Fibroblast of pulmonary artery (primary cell): ENCODE measurements at regions not wholly inside any gene's neighbourhood (a gene's known extent, or its start where the extent isn't known, plus 50 kb on each side); places are given as distances from the start of the nearest gene placed in this dataset.

Source experiments
- DNase-seq: peaks from one replicate; pipeline ENCODE4 v3.0.0-alpha.2; 2010; ENCODE audit warnings: low read depth
- H3K4me3 ChIP-seq: replicated peaks from 2 replicates; pipeline ENCODE4 v1.5.1; 2011; ENCODE audit warnings: low read depth, mild to moderate bottlenecking, control low read depth, low read length, moderate library complexity
- CTCF ChIP-seq: IDR thresholded peaks from 2 replicates; pipeline ENCODE4 v1.5.1; 2011; ENCODE audit warnings: mild to moderate bottlenecking, control low read depth, low read length, inconsistent platforms; ENCODE audit errors: missing control alignments

DNA sequence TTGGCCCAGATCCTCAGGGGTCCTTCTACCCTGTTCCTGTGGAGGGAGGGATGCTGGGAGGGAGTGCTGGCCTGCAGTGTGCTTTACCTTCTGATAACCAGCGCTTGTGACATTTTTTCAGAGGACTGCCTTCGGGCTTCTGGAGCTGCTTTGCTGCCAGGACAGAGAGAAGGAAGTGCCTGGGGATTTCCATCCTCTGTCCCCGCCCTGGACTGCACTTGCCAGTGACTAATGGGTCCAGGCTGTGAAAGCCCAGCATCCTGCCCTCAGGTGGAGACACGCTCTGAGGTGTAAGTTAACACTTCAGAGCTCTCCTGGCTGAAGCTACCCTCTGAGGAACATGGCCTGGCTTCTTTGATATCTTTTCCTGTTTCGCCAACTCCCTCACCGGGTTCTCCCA, 158.7 kb upstream of the SYT13 start:
- no peak for TF ChIP-seq CTCF
- H3K4me3 ChIP-seq, result no peak overlapping the region
- no peak for DNase-seq

- no peak for DNase-seq
- H3K4me3 ChIP-seq, result no peak overlapping the region
- no peak for TF ChIP-seq CTCF
These were observed 154.0 kb upstream of the SYT13 start for GRCh38 chr11:45440111-45440510.

DNA sequence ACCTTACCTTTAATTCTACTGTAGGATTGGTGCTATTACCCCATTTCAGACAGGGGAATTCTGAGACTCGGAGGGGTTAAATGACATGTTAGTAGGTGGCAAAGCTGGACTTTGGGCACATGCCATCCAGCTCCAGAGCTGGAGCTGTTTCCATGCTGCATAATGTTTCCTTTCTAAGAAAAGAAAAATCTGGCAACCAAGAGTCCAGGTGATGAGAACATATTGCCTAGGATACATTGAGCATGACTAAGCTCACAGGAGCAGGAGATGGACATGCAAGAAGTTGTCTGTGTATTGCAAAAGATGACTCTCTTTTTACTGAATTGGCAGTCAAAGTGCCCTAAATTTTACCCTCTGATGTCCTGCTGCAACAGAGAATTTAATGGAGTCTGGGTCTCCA, 150.8 kb upstream of the SYT13 start:
- no peak overlapping the region for H3K4me3 ChIP-seq
- TF ChIP-seq CTCF, result no peak
- no peak for DNase-seq

DNA sequence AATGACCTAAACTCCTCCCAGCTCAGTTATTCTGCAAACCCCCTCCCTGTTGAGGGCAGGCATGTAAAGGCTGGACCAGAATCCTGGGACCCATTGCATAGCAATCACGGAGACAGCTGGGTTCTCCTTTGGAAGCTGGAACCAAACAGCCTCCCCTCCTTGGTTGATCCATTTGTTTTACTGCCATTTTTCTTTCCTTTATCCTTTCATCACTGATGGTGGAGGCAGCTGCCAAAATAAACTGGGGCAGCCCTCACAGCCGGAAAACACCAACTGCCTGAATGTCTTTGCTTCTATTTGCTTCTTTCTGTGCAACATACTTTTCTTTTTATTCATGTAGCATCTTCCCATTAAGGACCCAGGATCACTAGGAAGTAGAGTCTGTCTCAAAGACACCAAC, 150.0 kb upstream of the SYT13 start:
- no peak for TF ChIP-seq CTCF
- H3K4me3 ChIP-seq, result no peak overlapping the region
- DNase-seq, result no peak

DNA sequence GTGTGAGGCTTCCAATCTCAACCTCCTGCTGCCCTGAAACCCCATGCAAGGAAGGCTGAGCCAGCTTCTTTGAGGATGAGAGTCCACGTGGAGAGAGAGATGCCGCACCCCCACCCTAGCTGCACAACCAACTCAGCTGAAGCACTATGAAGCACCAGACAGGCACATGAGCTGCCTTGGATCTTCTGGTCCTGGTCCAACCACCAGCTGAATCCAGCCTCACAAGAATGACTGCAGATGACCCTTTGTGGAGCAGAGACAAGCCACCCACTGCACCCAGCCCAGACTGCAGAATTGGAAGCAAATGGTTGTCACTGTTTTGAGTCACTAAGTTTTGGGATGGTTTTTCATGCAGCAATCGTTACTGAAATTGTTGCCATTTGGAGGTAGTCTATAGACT, 149.6 kb upstream of the SYT13 start:
- TF ChIP-seq CTCF, result no peak

DNA sequence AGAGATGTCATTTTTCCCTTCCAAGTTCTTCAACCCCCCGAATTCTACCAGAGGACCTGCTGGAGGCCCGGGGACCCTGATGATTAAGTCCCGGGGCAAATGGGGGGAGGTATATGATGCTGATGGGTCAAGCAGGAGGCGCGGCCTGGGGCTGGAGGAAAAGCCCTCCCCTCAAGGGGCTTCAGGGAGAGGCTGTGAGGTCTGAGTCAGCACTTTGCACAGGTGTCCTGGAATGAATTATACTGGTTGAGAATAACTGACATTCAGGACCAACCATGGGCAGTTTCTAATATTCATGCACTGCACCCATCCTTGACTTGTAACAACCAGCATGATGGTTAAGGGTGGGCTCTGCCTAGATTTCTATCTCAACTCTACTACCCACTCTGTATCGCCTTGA, 146.8 kb upstream of the SYT13 start:
- no peak overlapping the region for H3K4me3 ChIP-seq
- TF ChIP-seq CTCF, result no peak
- no peak for DNase-seq

More for the DNA sequence above, 149.6 kb upstream of the SYT13 start:
- DNase-seq, result no peak
- H3K4me3 ChIP-seq, result no peak overlapping the region

DNA sequence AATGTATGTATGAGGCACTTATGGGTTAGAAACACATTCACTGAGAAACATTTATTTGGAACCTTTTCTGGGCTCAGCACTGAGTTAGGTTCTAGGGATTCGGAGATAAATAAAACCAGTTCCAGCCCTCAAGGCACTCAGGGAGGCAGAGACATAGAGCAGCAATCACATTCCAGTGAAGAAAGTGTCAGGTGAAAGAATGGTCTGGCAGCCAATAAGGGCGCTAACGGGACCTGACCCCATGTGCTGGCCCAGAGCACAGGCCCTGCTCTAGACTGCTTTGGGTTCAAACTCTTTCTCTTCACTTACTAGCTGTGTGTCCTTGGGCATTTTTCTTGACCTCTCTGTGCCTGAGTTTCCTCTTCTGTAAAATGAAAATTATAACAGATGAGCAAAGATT, 146.0 kb upstream of the SYT13 start:
- DNase-seq, result no peak
- no peak for TF ChIP-seq CTCF
- no peak overlapping the region for H3K4me3 ChIP-seq
